Activated CD4-positive, alpha-beta T cell treated with anti-CD3 and anti-CD28 coated beads, Interleukin-2, amount 50 U/mL, for 4 hours (primary cell): ENCODE measurements at regions not wholly inside any gene's neighbourhood (a gene's known extent, or its start where the extent isn't known, plus 50 kb on each side); places are given as distances from the start of the nearest gene placed in this dataset.
"Not testable (repeated sequence)": the region's sequence is repeated elsewhere in the genome, so short reads cannot be mapped to it uniquely, and the experiment has no call there.

Experiments
- DNase-seq, 2 experiments: peaks; one replicate each; pipeline ENCODE4 v3.0.0-alpha.2; 2020

DNA sequence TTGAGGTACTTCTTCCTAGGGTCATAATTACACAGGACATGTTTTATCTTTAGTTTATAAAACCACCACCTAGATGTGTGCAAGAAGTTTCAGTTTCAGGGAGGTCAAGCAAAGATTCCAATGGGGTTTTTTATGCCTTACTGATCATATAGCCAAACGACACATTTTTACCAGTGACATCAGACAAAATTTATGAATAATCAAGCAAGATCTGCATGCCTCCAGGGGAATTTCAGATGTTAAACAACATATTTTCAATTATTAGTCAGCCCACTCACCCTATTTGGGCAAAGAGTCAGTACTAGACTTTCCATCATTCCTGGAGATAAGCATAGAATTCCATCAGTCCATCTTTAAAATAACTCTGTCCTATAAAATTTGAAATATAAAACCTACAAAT is 867.4 kb downstream of the KCNT2 start:
- DNase-seq: no peak

GRCh38 chr1:195738966-195739650 is 869.1 kb downstream of the KCNT2 start:
- DNase-seq: no peak

DNA sequence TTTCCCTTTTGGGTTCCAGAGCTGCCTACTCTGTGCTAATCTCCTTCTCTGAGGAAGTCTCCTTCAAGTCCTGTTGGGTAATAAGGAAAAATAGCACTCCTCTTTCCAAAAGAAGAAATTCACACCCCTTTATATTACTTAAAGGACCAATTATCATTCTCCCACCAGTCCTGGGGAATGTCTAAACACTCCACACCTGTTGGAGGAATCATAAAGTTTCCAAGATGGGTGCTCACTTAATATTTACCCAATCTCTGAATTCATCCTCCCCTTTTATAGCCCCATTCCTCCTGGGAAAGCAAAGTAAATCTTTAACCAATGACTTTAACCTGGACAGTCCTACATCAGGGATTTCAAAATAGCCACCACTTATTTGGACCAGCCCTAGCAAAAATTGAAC is 873.1 kb downstream of the KCNT2 start:
- no peak for DNase-seq

- DNase-seq: no peak
Observed at GRCh38 chr1:195733826-195734225, 874.4 kb downstream of the KCNT2 start.

DNA sequence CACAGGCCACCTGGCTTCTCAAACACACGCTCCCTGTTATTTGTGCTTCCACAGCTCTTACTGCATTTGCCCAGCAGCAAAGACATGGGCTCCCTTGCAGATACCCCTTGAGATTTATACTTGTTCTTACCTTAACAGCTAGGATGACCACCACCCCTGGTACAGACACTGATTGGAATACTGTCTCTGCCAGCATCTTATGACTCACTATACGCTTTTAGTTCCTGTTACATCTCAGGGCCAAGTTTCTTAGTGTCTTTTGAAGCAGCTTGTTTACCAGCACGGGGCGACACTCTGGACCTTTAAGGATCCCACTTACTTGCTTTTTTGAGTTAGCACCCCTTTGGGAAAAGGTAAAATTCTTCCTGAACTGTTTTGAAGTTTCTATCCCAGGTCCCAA is 874.8 kb downstream of the KCNT2 start:
- DNase-seq: no peak

DNA sequence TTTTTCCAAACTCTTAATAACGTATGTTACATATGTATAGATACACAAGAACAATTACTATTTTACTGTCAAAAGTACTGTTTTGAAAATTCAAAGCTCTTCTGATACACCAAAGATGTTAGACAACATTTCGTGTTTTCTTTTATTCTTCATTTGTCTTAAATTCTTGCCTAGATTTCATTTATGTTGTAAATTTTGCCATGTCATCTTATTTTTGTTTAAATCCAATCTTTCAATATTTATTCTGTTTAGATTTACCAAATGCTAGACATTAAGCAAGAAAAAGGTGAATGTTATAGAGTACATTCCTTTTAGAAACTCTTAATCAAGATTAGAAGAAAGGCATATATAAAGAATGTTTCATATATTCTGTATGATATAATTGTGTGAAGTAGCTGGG is 876.9 kb downstream of the KCNT2 start:
- DNase-seq: no peak

GRCh38 chr1:195723796-195724194 is 884.4 kb downstream of the KCNT2 start:
- DNase-seq: no peak

DNA sequence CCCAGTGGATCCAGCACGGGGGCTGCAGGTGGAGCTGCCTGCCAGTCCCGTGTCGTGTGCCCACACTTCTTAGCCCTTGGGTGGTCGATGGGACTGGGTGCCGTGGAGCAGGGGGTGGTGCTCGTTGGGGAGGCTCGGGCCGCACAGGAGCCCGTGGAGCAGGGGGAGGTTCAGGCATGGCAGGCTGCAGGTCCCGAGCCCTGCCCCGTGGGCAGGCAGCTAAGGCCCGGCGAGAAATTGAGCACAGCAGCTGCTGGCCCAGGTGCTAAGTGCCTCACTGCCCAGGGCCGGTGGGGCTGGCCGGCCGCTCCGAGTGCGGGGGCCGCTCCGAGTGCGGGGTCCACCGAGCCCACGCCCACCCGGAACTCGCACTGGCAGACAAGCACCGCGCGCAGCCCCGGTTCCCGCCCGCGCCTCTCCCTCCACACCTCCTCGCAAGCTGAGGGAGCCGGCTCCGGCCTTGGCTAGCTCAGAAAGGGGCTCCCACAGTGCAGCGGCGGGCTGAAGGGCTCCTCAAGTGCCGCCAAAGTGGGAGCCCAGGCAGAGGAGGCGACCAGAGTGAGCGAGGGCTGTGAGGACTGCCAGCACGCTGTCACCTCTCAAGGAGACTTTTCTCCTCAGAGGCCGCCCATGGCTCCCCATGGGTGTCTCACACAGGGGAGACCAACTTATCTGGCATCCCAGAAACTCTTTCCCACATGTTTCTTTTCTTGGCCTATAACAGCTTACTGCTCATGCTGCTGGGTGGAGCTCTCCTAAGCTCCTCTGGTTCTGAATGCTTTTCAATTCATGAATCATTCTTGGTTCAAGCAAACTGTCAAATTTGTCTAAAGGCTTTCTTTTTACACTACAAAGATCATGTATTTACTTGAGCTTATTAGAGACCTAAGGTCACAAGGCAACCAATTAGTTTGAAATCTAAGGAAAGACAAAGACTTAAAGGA is 885.1 kb downstream of the KCNT2 start:
- not testable (repeated sequence) for DNase-seq

- DNase-seq: not testable (repeated sequence)
Observed at GRCh38 chr1:195722146-195722545, 886.1 kb downstream of the KCNT2 start.

GRCh38 chr1:195721210-195721971 is 886.8 kb downstream of the KCNT2 start:
- DNase-seq: no peak

GRCh38 chr1:195717651-195718050 is 890.6 kb downstream of the KCNT2 start:
- DNase-seq: no peak

DNA sequence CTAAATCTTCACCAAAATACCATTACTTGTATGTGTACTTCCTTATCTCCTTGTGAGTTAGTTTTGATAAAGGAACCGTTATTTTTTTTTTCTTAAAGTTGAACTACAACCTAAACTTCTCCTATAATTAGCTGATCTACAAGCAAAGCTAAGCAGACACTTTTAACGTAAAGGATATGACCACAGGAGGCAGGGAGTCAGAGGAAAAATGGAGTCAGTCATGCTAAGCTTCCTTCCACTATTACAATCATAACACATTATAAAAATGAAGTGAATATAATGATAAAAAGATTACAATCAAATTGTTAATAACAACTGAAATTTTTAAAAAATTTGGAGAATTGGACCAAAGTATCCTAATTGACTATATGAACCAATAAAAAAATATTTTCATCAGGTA is 892.6 kb downstream of the KCNT2 start:
- no peak for DNase-seq

- no peak for DNase-seq
Observed at GRCh38 chr1:195714248-195714647, 894.0 kb downstream of the KCNT2 start.

GRCh38 chr1:195709821-195710220 is 898.4 kb downstream of the KCNT2 start:
- DNase-seq: no peak

- DNase-seq: no peak
Observed at GRCh38 chr1:195704028-195704427, 904.2 kb downstream of the KCNT2 start.

GRCh38 chr1:195701149-195701548 is 907.1 kb downstream of the KCNT2 start:
- no peak for DNase-seq

DNA sequence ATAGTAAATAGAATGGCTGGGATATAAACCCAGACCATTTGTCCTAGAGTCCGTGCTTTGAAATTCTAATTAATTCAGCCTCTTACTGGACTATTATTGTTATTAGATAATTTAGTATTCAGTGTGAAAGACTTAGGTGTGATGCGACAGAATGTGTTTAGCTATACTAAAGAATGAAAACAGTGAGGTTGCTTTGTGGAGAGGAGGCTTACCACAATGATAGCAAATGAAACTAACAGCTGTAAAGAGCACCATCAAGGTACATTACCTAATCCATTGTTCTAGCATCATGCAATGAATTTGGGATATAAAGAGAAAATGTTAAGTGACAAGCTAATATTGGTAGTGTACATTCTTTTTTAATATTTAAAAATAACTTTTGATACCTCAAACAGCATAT is 911.1 kb downstream of the KCNT2 start:
- DNase-seq: no peak

DNA sequence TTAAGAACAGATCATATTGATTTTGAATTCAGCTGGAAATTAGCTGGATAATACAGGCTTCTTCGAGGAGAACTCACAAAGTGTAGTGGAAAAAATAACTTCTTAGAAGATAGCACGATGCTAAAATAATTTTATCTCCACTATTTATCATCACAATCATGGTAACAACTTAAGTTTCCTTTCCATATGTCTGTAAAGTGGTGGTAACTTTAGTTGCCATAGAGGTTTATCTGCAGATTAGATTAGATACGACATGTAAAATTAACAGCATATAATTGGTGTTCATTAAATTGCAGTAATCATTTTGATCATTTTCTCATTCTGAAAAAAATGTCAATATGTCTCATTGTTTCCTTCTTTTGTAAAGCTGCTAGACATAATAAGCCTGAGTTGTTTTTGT is 921.5 kb downstream of the KCNT2 start:
- no peak for DNase-seq

GRCh38 chr1:195664628-195665027 is 943.6 kb downstream of the KCNT2 start:
- no peak for DNase-seq

- DNase-seq: no peak
Observed at GRCh38 chr1:195663549-195664280, 944.5 kb downstream of the KCNT2 start.

DNA sequence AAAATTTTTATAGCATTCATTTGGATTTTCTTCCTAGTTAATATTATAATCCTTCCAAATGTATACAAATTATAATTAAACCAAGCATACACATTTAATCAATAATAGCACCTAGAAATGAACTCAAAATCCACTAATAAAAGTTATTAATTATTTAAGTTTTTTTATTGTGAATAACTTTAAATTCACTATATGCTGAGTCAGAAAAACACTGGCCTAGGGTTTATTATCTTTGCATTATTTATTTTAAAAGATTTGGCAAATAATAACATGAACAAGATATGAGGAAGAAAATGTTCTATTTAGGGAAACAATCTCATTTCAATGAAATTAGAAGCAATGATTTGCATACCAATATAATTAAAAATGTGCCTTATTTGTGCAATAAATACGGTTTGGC is 951.5 kb downstream of the KCNT2 start:
- DNase-seq: no peak

GRCh38 chr1:195648875-195649274 is 959.4 kb downstream of the KCNT2 start:
- not testable (repeated sequence) for DNase-seq

DNA sequence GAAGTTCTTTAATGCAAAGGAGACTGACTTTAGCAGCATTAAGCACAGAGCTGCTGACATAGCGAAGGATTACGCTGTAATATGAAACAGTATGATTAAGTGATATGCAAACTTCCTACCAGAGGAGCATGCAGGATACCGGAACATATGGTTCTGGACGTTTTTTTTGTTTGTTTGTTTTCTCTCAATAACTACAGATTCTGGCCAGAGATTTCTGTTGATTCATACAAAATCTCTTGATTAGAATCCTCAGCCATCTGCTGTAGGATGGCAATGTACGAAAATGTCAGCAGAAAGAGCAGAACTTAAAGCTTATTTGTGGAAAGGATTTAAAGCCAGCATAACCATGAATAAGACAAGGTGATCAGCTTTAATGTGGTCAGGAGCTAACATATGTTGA is 970.7 kb downstream of the KCNT2 start:
- DNase-seq: no peak
